ENCODE measurements at regions not wholly inside any gene's neighbourhood (a gene's known extent, or its start where the extent isn't known, plus 50 kb on each side); places are given as distances from the start of the nearest gene placed in this dataset.
A peak's percentile ranks its signal among the peaks of the same experiment; 100 is the strongest.

GRCh38 chr10:3493621-3494020, 291.4 kb downstream of the KLF6 start:
- Histone ChIP-seq H3K27ac (no peak overlapping the region), H3K27me3 (no peaks in the 10 kb centered on the region), H3K36me3 (ENCODE audit: low read depth, missing control alignments) (no peaks in the 10 kb centered on the region), H3K4me1 (peaks cover 3% of the 10 kb centered on the region), H3K4me3 (no peak overlapping the region), H3K9me3 (no peaks in the 10 kb centered on the region)
- intact Hi-C loops (cut with DNase I; ENCODE audit: low total_unique reads): no loop called here
- no peak for DNase-seq
- TF ChIP-seq, protein P1, sequence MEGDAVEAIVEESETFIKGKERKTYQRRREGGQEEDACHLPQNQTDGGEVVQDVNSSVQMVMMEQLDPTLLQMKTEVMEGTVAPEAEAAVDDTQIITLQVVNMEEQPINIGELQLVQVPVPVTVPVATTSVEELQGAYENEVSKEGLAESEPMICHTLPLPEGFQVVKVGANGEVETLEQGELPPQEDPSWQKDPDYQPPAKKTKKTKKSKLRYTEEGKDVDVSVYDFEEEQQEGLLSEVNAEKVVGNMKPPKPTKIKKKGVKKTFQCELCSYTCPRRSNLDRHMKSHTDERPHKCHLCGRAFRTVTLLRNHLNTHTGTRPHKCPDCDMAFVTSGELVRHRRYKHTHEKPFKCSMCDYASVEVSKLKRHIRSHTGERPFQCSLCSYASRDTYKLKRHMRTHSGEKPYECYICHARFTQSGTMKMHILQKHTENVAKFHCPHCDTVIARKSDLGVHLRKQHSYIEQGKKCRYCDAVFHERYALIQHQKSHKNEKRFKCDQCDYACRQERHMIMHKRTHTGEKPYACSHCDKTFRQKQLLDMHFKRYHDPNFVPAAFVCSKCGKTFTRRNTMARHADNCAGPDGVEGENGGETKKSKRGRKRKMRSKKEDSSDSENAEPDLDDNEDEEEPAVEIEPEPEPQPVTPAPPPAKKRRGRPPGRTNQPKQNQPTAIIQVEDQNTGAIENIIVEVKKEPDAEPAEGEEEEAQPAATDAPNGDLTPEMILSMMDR (IDR thresholded peaks at IDR 0.05): no peak
- no peak for TF ChIP-seq POLR2A (IDR thresholded peaks at IDR 0.05)
- WGBS, 2 donors: 32 to 52% methylated on average over 1 of the region's 1 CpG

DNA sequence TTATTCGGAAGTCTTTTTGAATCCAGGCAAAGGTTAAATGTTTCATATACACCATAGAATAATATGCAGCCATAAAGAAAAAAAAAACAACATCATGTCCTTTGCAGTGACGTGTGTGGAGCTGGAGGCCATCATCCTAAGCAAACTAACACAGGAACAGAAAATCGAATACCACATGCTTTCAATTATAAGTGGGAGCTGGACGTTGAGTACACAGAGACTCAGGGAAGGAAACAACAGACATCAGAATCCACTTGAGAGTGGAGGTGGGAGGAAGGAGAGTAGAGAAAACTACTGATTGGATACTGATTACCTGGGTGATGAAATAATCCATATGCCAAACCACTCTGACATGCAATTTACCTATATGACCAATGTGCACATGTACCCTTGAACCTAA, 293.4 kb downstream of the KLF6 start:
- Histone ChIP-seq H3K9me3 (no peaks in the 10 kb centered on the region), H3K27me3 (no peaks in the 10 kb centered on the region), H3K4me3 (no peak overlapping the region), H3K4me1 (peaks cover 3% of the 10 kb centered on the region), H3K36me3 (ENCODE audit: low read depth, missing control alignments) (no peaks in the 10 kb centered on the region), H3K27ac (no peak overlapping the region)
- intact Hi-C loops (cut with DNase I; ENCODE audit: low total_unique reads): no loop called here
- no peak for DNase-seq
- TF ChIP-seq, protein P1 (IDR thresholded peaks at IDR 0.05): no peak
- 78 to 84% methylated on average over 4 of the region's 4 CpGs for WGBS, 2 donors

GRCh38 chr10:3487228-3487627, 297.8 kb downstream of the KLF6 start:
- no peak overlapping the region for H3K4me3 ChIP-seq
- no peak overlapping the region for H3K27ac ChIP-seq
- TF ChIP-seq, protein P1 (IDR thresholded peaks at IDR 0.05): no peak
- no peak for TF ChIP-seq POLR2A (IDR thresholded peaks at IDR 0.05)
- no peaks in the 10 kb centered on the region for H3K27me3 ChIP-seq
- no peak for DNase-seq
- WGBS, 2 donors: 87 to 88% methylated on average over 4 of the region's 4 CpGs
- H3K36me3 ChIP-seq (ENCODE audit: low read depth, missing control alignments): no peaks in the 10 kb centered on the region
- intact Hi-C loops (cut with DNase I; ENCODE audit: low total_unique reads): no loop called here
- H3K4me1 ChIP-seq: no peaks in the 10 kb centered on the region
- no peaks in the 10 kb centered on the region for H3K9me3 ChIP-seq

DNA sequence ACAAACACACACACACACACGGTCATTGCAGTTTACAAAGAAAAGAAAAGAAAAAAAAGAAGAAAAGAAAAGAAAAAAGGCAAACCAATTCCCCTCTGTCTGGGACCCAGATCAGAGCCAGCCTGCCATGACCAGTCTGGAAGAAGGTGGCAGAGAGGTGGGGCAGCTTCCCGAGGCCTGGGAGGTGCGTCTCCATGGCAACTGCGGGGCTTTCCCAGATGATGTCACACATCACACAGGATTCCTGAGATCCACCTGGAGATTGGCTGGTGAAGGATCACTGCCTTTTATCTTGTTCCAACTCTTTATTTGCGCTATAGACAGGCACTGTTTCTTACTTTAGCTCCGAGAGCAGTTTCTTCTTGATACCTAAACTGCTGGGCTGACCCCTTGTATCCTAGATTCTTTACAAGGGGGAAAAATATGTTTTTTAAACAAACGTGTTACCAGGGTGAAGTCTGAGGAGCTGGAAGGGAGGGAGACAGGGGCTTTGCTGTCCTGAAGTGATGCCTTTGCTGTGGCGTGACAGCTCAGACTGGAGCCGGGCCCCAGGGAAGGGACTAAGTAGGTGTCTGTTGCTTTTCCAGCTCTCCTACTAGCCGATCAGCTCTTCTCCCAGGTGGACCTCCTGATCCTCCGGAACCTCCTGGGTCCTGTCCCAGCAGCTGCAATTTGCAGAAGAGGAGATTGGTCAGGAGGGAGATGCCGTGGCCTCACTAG, 298.5 kb downstream of the KLF6 start:
- H3K27me3 ChIP-seq: no peaks in the 10 kb centered on the region
- H3K4me1 ChIP-seq: no peaks in the 10 kb centered on the region
- WGBS, 2 donors: 77 to 81% methylated on average over 10 to 12 of the region's 12 CpGs
- no peaks in the 10 kb centered on the region for H3K9me3 ChIP-seq
- no peak overlapping the region for H3K4me3 ChIP-seq
- intact Hi-C loops (cut with DNase I; ENCODE audit: low total_unique reads): no loop called here
- H3K27ac ChIP-seq: no peak overlapping the region
- TF ChIP-seq POLR2A (IDR thresholded peaks at IDR 0.05): no peak
- TF ChIP-seq, protein P1 (IDR thresholded peaks at IDR 0.05): no peak
- no peaks in the 10 kb centered on the region for H3K36me3 ChIP-seq (ENCODE audit: low read depth, missing control alignments)
- DNase-seq: no peak

DNA sequence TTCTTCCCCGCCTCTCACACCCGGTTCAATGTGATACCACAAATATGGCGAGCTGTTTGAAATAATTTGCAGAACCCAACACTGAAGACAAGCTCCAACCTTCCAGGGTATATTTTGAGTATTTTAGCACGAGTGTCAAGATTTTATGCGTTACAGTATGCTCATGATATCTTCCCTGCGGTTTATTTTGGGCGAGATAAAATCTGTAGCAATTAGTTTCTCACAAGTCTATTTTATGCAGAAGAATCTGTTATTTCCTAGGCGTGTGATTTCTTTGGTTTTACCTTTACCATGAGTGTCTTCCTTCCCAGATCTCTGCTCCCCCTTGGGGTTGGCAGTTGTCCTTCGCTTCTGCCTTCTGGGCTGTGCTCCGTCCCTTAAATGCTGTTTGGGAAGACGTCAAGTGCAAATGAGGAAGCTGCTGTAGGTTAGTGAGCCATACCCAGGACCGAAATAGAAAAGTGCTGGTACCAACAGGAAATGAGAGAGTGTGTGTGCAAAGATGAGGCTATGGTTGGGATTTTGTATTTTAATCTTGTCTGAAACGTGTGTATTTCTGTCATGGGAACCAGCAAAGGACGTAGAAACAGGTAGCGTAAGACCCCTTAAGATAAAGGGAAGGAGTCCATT, 299.8 kb downstream of the KLF6 start:
- H3K27ac ChIP-seq: no peak overlapping the region
- 62 to 74% methylated on average over 15 of the region's 15 CpGs for WGBS, 2 donors
- DNase-seq: no peak
- no peaks in the 10 kb centered on the region for H3K27me3 ChIP-seq
- no peaks in the 10 kb centered on the region for H3K36me3 ChIP-seq (ENCODE audit: low read depth, missing control alignments)
- H3K9me3 ChIP-seq: no peaks in the 10 kb centered on the region
- no peaks in the 10 kb centered on the region for H3K4me1 ChIP-seq
- peak overlapping the region in 1 of 2 donors; percentile 6 for H3K4me3 ChIP-seq
- intact Hi-C loops (cut with DNase I; ENCODE audit: low total_unique reads): no loop called here
- TF ChIP-seq, protein P1 (IDR thresholded peaks at IDR 0.05): no peak
- no peak for TF ChIP-seq POLR2A (IDR thresholded peaks at IDR 0.05)
